Neural crest cell (in vitro differentiated cells): ENCODE measurements at regions not wholly inside any gene's neighbourhood (a gene's known extent, or its start where the extent isn't known, plus 50 kb on each side); places are given as distances from the start of the nearest gene placed in this dataset.

Experiments
- DNase-seq: peaks from one replicate; pipeline ENCODE4 v3.0.0; 2021; ENCODE audit warnings: low read depth, mixed read lengths, low spot score
- H3K27ac Mint-ChIP-seq: one replicate; pipeline ENCODE4 v1.8.0; 2021; ENCODE audit warnings: mild to moderate bottlenecking, mixed read lengths; ENCODE audit not compliant: unreplicated experiment
- H3K27me3 Mint-ChIP-seq: 2 replicates; pipeline ENCODE4 v1.8.0; 2021; ENCODE audit warnings: low read depth, mild to moderate bottlenecking, mixed read lengths
- H3K36me3 Mint-ChIP-seq: 2 replicates; pipeline ENCODE4 v1.8.0; 2021; ENCODE audit warnings: low read depth, mild to moderate bottlenecking, mixed read lengths
- H3K4me1 Mint-ChIP-seq: 2 replicates; pipeline ENCODE4 v1.8.0; 2021; ENCODE audit warnings: mixed read lengths
- H3K4me3 Mint-ChIP-seq: one replicate; pipeline ENCODE4 v1.8.0; 2021; ENCODE audit warnings: mild to moderate bottlenecking, mixed read lengths
- H3K9me3 Mint-ChIP-seq: 2 replicates; pipeline ENCODE4 v1.8.0; 2021; ENCODE audit warnings: mixed read lengths
- CTCF ChIP-seq: fragments of 200-600 bp; sonication (generic); conservative IDR thresholded peaks from 2 replicates; pipeline ENCODE4 v1.5.0; 2021; ENCODE audit warnings: antibody characterized with exemption, mild to moderate bottlenecking

GRCh38 chr22:22148905-22149304, 95.7 kb upstream of the VPREB1 start:
- TF ChIP-seq CTCF: no peak
- no peaks in the 10 kb centered on the region for H3K4me1 Mint-ChIP-seq
- H3K9me3 Mint-ChIP-seq: no peaks in the 10 kb centered on the region
- H3K27ac Mint-ChIP-seq: no peak overlapping the region
- H3K4me3 Mint-ChIP-seq: no peak overlapping the region
- H3K27me3 Mint-ChIP-seq: peaks cover 88% of the 10 kb centered on the region
- H3K36me3 Mint-ChIP-seq: no peaks in the 10 kb centered on the region
- no peak for DNase-seq

- peaks cover 92% of the 10 kb centered on the region for H3K27me3 Mint-ChIP-seq
Observed at GRCh38 chr22:22144858-22145257, 99.7 kb upstream of the VPREB1 start.

GRCh38 chr22:22143448-22143847, 101.1 kb upstream of the VPREB1 start:
- no peaks in the 10 kb centered on the region for H3K4me1 Mint-ChIP-seq
- no peak for TF ChIP-seq CTCF
- H3K27me3 Mint-ChIP-seq: peaks cover 90% of the 10 kb centered on the region
- no peak overlapping the region for H3K27ac Mint-ChIP-seq
- no peak for DNase-seq
- H3K9me3 Mint-ChIP-seq: no peaks in the 10 kb centered on the region
- no peaks in the 10 kb centered on the region for H3K36me3 Mint-ChIP-seq
- H3K4me3 Mint-ChIP-seq: no peak overlapping the region

More at GRCh38 chr22:22144858-22145257, 99.7 kb upstream of the VPREB1 start:
- Mint-ChIP-seq H3K4me3 (no peak overlapping the region), H3K36me3 (no peaks in the 10 kb centered on the region), H3K4me1 (no peaks in the 10 kb centered on the region), H3K27ac (no peak overlapping the region), H3K9me3 (no peaks in the 10 kb centered on the region)
- peak; percentile 40 for TF ChIP-seq CTCF
- no peak for DNase-seq

- H3K27me3 Mint-ChIP-seq: peaks cover 88% of the 10 kb centered on the region
- DNase-seq: no peak
- H3K9me3 Mint-ChIP-seq: no peaks in the 10 kb centered on the region
- H3K36me3 Mint-ChIP-seq: no peaks in the 10 kb centered on the region
- no peaks in the 10 kb centered on the region for H3K4me1 Mint-ChIP-seq
- no peak overlapping the region for H3K4me3 Mint-ChIP-seq
- H3K27ac Mint-ChIP-seq: no peak overlapping the region
- TF ChIP-seq CTCF: no peak
Observed at GRCh38 chr22:22142661-22143060, 101.9 kb upstream of the VPREB1 start.

GRCh38 chr22:22141771-22142591, 102.6 kb upstream of the VPREB1 start:
- no peak for TF ChIP-seq CTCF
- no peaks in the 10 kb centered on the region for H3K9me3 Mint-ChIP-seq
- peaks cover 85% of the 10 kb centered on the region for H3K27me3 Mint-ChIP-seq
- H3K36me3 Mint-ChIP-seq: no peaks in the 10 kb centered on the region
- no peak overlapping the region for H3K27ac Mint-ChIP-seq
- DNase-seq: no peak
- H3K4me1 Mint-ChIP-seq: no peaks in the 10 kb centered on the region
- no peak overlapping the region for H3K4me3 Mint-ChIP-seq
